NCI-H748 treated with DMSO at 0.1 percent for 48 hours (cell line): ENCODE measurements at regions not wholly inside any gene's neighbourhood (a gene's known extent, or its start where the extent isn't known, plus 50 kb on each side); places are given as distances from the start of the nearest gene placed in this dataset.

Source experiments
- DNase-seq: peaks from one replicate; lab custom pipeline; 2025; lab: John Stamatoyannopoulos, UW

GRCh38 chr4:152159773-152160172 lies 376.1 kb downstream of the FBXW7 start:
- DNase-seq, result no peak

- no peak for DNase-seq
Observed at GRCh38 chr4:152158225-152158624, 377.7 kb downstream of the FBXW7 start.

DNA sequence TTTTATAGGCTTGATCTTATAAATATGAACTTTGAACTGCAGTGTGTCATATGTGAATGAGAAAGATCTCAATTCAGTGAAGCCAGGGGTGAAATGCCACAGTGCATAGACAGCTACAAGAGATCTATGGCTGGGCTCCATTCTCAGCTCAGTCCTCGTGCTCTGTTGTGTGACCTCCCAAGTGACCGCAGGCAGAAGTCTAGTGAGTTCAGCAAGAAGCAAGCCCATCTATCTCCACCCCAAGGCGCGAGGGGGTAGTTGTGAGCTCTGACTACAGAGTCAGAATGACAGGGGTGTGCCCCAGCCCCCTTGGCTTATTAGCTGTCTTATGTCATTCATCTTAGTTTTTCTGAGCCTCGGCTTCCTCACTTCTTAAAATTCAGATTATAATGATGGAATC lies 378.3 kb downstream of the FBXW7 start:
- no peak for DNase-seq

DNA sequence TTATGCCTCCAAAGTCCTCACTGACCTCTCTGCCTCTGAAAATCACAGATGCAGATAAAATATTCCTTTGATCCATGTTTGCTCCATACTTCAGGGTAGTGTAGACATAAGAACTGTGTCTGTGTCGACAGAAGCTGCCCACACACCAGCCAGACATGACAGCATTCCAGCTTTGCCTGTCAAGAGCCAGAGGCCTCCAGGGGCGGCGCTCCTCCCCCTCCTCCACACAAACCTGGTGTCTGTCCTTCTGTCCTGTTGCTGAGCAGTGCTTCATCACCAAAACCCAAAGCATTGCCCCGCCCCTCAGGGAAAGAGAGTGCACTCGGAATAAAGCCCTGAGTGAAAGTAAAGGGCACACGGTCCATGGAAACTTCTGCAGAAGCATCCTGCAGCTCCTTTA lies 379.4 kb downstream of the FBXW7 start:
- no peak for DNase-seq

GRCh38 chr4:152155070-152155469 lies 380.8 kb downstream of the FBXW7 start:
- DNase-seq, result no peak

DNA sequence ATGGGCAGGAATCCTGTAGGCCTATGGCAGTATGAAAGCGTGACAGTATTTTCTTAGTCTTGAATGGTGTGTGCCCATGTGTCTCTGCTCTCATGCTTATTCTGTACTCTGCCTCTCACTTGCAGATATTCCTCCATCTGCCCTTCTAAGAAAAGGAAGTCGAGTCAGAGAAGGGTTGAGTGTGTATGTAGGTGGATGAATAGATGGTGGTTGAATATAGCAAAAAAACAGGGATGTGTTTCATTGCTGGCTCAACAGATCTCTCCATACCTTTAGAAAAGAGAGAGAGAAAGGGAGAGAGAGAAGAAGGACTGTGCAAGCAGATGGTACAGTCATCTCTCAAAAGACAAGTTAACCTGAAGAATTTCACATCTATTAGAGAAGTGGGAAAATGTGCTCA lies 381.5 kb downstream of the FBXW7 start:
- DNase-seq, result no peak

GRCh38 chr4:152153476-152154270 lies 382.2 kb downstream of the FBXW7 start:
- DNase-seq, result no peak

GRCh38 chr4:152150214-152150613 lies 385.7 kb downstream of the FBXW7 start:
- DNase-seq, result no peak

DNA sequence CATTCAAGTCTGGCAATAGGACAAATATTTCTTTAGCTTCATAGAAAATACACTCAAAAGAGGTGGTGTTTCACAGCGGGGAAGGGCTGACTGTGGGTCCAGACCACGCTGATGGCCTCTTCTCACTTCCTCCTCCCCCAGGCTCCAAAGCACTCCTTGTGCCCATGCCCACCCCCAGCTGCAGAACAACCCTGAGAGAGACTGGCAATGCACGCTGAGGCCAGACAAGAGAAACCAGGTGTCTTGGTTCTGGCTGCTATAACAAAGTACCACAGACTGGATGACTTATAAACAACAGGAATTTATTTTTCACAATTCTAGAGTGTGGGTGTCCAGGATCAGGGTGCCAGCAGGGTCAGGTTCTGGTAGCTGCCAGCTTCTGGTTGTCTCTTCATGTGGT lies 386.1 kb downstream of the FBXW7 start:
- no peak for DNase-seq

GRCh38 chr4:152148057-152148456 lies 387.2 kb upstream of the GATB start:
- no peak for DNase-seq

DNA sequence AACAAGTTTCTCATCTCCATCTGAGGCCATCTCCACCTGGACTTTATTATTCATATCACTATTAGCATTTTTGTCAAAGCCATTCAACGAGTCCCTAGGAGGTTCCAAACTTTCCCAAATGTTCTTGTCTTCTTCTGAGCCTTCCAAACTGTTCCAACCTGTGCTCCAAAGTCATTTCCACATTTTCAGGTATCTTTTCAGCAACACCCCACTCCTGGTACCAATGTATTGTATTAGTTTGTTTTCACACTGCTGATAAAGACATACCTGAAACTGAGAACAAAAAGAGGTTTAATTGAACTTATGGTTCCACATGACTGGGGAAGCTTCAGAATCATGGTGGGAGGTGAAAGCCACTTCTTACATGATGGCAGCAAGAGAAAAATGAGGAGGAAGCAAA lies 385.4 kb upstream of the GATB start:
- DNase-seq, result no peak

DNA sequence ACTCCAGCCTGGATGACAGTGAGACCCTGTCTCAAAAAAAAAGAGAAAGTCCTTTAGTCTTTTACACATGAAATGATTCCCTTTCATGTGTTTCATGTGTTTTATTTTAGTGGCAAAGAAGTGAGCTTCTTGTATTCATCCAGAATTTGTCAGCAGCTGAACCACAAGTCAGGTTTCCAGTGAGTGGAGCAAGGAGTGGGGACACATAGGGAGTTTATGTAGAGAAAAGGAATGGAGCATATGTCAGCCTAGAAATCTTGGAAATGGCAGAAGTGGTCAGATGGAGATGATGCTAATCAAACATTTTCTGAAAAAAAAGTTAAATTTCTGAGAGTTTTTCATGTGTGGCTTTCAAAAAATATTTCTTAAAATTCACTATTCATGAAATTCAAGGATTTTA lies 383.0 kb upstream of the GATB start:
- DNase-seq, result no peak

DNA sequence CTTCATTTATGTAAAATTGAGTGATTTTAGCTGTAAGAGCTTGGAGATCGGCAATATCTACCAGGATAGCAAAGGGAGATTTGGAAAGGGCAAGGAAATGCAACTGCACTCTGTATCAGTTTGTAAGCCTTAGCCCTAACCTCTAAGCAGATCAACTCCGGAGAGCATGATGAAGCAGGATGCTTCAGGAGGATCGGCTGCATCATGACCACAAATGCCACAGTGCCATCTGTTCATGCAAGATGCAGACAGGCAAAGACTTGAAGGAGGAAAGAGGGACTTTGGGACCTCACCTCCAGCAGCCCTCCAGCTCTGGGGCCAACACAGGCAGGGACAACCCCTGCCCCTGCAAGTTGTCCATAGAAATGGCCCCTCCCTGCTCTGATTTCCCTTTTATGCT lies 377.6 kb upstream of the GATB start:
- no peak for DNase-seq

DNA sequence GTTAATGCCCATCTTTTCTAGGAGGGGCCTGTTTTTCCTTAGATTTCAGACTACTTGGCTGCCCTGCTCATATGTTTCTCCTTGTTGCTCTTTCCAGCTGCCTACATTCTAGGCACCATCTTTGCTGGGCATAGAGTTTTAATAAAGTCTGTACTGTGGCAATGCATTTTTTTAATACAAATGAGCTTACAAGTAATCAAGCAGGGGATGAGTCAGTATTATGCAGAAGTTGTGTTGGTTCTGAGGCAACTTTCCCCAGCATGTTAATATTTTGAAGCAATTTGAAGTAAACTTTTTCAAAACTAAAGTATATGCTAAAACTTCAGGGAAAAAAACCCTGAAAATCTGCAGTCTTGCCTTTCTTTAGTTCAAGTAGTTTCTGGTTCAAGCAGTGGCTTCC lies 372.0 kb upstream of the GATB start:
- no peak for DNase-seq

DNA sequence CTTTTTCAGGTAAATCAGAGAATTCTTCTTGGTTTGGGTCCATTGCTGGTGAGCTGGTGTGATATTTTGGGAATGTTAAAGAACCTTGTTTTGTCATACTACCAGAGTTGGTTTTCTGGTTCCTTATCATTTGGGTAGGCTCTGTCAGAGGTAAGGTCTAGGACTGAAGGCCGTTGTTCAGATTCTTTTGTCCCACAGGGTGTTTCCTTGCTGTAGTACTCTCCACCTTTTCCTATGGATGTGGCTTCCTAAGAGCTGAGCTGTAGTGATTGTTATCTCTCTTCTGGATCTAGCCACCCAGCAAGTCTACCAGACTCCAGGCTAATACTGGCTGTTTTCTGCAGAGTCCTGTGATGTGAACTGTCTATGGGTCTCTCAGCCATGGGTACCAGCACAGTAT lies 367.5 kb upstream of the GATB start:
- DNase-seq, result no peak

GRCh38 chr4:152126238-152126637 lies 365.4 kb upstream of the GATB start:
- no peak for DNase-seq

DNA sequence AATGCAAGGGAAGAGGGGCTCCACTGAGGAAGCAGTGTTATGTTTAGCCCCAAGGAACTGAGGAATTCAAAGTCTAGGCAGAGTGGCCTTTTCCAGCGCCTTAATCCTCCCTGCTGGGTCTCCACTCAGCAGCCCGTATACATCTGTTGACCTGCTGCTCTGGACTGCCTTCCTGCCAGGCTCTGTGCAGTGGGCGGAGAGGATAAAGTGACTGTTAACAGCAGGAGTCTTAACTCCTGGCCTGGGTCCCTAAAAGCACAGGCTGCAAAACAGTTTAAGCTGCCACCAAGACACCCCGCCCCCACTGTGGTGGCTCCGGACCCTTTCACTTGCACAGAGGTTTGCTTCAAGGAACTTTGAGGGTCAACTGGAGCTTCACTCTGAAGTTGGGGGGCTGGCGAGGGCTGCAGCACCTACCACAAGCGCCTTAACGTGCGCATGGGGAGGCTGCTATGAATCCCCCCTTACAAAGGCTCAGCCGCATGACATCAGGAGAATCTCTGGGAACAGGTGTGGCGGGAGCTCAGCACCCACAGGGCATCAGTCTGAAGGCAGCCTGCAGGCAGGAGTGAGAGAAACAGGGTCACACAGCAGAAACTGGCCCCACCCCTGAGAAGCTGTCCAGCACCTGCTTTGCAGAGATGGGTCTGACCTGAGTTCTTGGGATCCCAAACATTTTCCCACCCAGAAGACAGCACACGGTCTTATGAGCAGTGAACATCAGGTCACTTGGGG lies 358.2 kb upstream of the GATB start:
- DNase-seq, result no peak

DNA sequence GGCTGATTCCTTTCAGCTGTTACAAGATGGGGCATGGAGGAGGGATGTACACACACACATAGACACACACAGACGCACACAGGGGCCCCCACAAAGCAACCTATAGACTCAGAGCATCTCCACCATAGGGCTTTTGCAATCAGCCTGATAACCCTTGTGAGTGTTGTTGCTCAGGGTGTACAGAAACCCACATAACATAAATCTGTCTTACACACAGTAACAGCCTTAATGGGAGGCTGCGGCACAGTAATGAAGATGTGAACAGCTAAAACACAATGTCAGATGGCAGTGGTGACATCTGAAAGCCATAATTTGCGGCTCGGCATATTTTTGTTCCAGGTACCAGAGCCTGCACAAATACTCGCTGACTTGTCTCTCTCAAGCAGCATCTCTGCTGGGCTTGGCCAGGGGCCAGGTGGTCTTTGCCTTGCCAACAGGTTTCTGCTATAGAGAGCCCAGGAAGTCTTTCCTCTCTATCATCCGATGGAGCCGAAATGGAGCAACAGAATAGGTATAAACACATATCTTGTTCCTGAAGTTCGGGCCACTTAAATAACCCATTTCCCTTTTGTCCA lies 357.2 kb upstream of the GATB start:
- DNase-seq, result no peak

GRCh38 chr4:152117520-152117919 lies 356.7 kb upstream of the GATB start:
- no peak for DNase-seq

GRCh38 chr4:152117054-152117453 lies 356.2 kb upstream of the GATB start:
- DNase-seq, result no peak

GRCh38 chr4:152115794-152116193 lies 355.0 kb upstream of the GATB start:
- DNase-seq, result no peak

GRCh38 chr4:152115118-152115517 lies 354.3 kb upstream of the GATB start:
- DNase-seq, result no peak

- no peak for DNase-seq
Observed at GRCh38 chr4:152114562-152114961, 353.8 kb upstream of the GATB start.
